ENCODE measurements at regions not wholly inside any gene's neighbourhood (a gene's known extent, or its start where the extent isn't known, plus 50 kb on each side); places are given as distances from the start of the nearest gene placed in this dataset.

GRCh38 chr6:12585497-12585958 lies 131.0 kb upstream of the PHACTR1 start:
- no peak for DNase-seq (ENCODE audit: low read depth in 2 of 2)

- no peak for DNase-seq (ENCODE audit: low read depth in 2 of 2)
Measured at GRCh38 chr6:12586721-12587480, 129.7 kb upstream of the PHACTR1 start.

DNA sequence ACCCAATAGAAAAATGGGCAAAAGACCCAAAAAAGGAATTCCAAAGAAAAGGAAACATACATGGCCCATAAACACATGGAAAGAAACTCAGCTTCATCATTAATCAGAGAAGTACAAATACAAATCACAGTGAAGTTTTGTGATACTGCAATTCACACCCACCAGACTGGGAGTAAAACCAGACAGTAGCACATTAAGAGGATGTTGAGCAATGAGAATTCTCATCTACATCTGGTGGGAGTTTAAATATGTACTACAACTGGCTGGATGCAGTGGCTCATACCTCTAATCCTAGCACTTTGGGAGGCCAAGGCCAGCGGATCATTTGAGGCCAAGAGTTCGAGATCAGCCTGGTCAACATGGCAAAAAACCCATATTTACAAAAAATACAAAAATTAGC lies 125.7 kb upstream of the PHACTR1 start:
- no peak for DNase-seq (ENCODE audit: low read depth in 2 of 2)

DNA sequence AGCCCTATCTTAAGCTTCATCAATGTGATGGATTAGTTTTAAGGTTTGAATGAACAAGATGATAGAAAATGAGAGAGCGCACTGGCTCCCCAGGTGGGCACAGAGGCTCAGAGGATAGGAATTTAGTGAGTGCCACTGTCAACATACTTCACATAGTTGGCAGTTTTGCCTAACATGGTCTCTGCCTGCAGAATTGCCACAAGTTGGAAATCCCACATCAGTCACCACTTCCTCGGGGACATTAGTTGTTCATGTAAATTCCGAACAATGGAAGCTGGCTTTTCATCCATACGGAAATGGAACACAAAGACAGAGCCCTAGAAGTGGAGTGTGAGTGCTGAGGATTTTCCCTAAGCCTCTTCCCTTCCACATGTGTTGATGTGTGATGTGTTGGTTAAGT lies 123.9 kb upstream of the PHACTR1 start:
- no peak for DNase-seq (ENCODE audit: low read depth in 2 of 2)

DNA sequence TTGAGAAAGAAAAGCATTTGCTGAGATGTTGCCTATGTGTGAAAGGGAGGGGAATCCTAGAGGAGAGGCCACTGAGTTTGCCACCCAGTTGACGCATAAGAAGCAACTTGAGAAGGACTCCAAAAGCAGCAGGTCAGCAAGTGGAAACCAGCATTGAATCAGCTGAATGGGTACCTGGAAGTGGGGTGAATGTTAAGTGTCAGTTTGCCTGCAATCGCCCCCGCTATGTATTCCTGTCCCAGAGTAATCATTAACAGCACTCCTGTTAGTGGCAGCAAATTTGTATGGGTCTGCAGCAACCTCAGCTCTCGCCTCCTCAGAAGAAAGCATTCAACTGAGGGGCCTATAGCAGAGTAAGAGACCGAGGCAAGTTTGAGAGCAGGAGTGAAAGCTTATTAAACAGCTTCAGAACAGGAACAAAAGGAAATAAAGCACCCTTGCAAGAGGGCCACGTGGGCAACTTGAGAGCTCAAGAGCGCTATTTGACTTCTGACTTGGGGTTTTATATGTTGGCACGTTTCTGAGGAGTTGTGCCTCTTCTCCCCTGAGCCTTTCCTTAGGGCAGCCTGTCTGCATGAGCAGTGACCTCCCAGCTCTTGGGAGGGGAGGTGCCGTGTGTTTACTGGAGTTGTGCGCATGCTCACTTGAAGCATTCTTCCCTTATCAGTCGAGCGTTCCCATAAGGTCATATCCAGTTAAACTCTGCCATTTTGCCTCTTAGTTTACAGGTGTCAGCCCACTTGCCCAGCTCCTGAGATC lies 122.6 kb upstream of the PHACTR1 start:
- no peak for DNase-seq (ENCODE audit: low read depth in 2 of 2)

DNA sequence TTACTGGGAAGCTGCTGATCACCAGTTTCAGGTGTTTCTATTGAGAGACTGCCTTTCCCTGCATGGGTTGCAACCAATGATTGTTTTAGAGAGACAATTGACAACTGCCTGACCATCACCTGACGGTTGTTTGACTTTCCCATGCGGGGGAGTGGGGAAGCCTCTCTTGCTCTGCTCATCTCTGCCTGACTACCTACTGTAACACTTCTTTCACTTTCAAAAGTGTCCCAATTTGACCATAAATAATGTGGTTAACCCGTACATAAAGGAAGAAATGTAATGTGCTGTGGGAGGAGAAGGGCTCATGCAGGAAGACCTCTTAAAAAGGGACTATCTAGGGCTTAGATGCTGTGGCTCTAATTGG lies 122.1 kb upstream of the PHACTR1 start:
- no peak for DNase-seq (ENCODE audit: low read depth in 2 of 2)

GRCh38 chr6:12595161-12595811 lies 121.3 kb upstream of the PHACTR1 start:
- no peak for DNase-seq (ENCODE audit: low read depth in 2 of 2)

GRCh38 chr6:12596731-12597130 lies 119.8 kb upstream of the PHACTR1 start:
- DNase-seq (ENCODE audit: low read depth in 2 of 2) = no peak

DNA sequence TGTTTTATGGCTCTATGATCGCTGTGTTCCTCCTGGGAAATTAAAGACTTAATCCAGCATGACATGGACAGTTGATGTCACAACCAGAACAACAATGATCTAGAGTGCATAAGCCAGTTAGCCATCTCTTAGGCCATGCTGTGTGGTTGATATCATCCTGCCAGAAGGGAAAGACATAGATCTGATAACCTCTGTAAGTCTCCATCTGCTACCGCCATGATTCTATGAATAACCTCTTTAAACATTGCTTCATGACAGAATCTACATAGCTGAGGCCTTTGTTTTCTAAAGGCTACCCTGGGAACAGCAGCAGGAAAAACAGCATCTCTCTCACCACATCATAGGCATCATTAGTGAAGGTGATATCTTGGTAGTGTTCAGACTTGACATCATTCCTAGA lies 117.6 kb upstream of the PHACTR1 start:
- no peak for DNase-seq (ENCODE audit: low read depth in 2 of 2)

GRCh38 chr6:12601881-12602280 lies 114.7 kb upstream of the PHACTR1 start:
- DNase-seq (ENCODE audit: low read depth in 2 of 2) = no peak

GRCh38 chr6:12602342-12602741 lies 114.2 kb upstream of the PHACTR1 start:
- DNase-seq (ENCODE audit: low read depth in 2 of 2) = no peak

GRCh38 chr6:12602951-12603672 lies 113.5 kb upstream of the PHACTR1 start:
- no peak for DNase-seq (ENCODE audit: low read depth in 2 of 2)

GRCh38 chr6:12603673-12604049 lies 112.9 kb upstream of the PHACTR1 start:
- DNase-seq (ENCODE audit: low read depth in 2 of 2) = no peak

DNA sequence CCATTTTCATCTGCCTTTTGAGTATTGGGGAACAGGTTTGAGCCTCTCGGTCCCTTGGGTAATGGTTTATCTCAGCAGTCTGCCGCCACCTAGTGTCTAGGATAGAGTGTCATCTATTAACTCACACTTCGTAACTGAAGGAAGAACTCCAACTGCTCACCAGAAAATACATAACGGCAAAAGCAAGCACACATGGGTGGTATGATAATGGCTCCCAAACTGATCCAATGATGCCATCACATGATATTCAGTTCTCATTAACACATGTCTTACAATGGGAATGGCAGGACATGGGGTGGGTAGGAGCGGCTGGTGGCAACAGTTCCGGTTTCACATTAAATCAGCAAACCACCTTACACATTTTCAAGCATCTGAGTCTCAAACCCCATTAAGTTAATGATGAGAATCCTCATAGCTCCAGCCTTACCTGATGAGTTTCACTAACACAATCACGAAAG lies 110.7 kb upstream of the PHACTR1 start:
- DNase-seq (ENCODE audit: low read depth in 2 of 2) = peak; percentile 3 to 5

DNA sequence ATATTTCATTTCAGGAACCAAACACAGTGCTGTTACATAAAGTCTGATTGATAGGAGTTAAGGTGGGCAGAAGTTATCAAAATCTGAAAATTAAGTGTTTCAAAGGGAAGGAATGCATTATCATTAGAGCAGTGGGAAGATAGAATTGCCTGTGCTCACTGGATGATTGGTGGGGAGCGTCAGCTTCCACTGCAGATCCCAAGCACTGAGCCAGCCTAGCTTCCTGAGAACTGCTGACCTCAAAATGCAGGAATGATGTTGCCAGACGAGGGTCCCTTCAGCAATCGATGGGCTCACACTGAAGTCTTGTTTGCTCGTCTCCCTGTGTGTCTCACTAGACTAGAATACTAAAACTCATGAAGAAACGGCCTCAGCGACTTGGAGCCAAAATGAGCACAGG lies 110.0 kb upstream of the PHACTR1 start:
- no peak for DNase-seq (ENCODE audit: low read depth in 2 of 2)

GRCh38 chr6:12608016-12608860 lies 108.3 kb upstream of the PHACTR1 start:
- DNase-seq (ENCODE audit: low read depth in 2 of 2) = no peak

DNA sequence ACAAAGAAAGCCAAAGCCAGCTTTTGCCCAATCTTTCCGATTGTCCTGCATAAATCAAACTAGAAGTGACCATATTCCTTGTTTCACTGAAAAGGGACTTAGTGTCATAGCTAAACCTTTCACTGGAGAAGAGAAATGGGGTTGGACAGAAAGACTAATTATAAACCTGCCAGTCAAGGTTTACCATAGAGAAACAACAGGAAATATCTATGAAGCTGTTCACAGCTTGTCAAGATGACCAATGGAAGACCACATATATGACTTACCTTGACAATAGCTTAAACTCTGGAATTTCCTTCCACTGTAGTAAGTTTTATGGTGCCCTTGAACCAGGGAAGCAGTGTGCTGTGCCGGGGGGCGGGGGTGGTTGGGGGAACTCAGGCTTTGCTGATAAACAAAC lies 107.7 kb upstream of the PHACTR1 start:
- no peak for DNase-seq (ENCODE audit: low read depth in 2 of 2)

DNA sequence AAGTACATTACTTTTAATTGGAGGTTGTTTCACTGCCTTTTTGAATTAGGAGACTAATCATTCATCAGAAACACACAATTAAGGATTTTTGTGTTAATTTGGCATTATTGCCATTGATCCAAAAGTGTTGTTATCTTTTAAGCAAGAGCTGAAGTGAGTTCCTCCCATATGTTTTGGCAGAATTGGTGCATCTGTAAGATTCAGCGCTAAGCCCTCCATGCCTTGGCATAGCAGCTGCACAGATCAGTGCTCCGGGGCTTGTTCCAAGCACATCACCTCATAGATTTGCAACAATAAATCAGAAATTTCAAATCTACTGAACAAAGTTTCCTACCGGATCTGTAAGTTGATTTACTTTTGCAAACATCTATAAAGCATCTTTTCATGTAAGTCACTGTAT lies 106.8 kb upstream of the PHACTR1 start:
- DNase-seq (ENCODE audit: low read depth in 2 of 2) = no peak

GRCh38 chr6:12610862-12611261 lies 105.7 kb upstream of the PHACTR1 start:
- DNase-seq (ENCODE audit: low read depth in 2 of 2) = no peak

GRCh38 chr6:12613811-12614210 lies 102.8 kb upstream of the PHACTR1 start:
- no peak for DNase-seq (ENCODE audit: low read depth in 2 of 2)

GRCh38 chr6:12614456-12614855 lies 102.1 kb upstream of the PHACTR1 start:
- no peak for DNase-seq (ENCODE audit: low read depth in 2 of 2)

All from stimulated activated CD4-positive, alpha-beta T cell treated with anti-CD3 and anti-CD28 coated beads, Interleukin-1b, Interleukin-23, amount 100 ng/mL, for 4 hours (primary cell).